GM18498 (cell line): ENCODE measurements at regions not wholly inside any gene's neighbourhood (a gene's known extent, or its start where the extent isn't known, plus 50 kb on each side); places are given as distances from the start of the nearest gene placed in this dataset.

Experiments used
- ATAC-seq: cut with Tn5 transposase; IDR thresholded peaks from one replicate; pipeline ENCODE4 v1.9.1; 2021; ENCODE audit warnings: mild to moderate bottlenecking, moderate library complexity; ENCODE audit not compliant: unreplicated experiment

GRCh38 chr7:9955138-9955537 is 1018.5 kb upstream of the PHF14 start:
- no peak for ATAC-seq

GRCh38 chr7:9958486-9958885 is 1015.2 kb upstream of the PHF14 start:
- ATAC-seq = no peak

- ATAC-seq = no peak
Measured at GRCh38 chr7:9960460-9960859, 1013.2 kb upstream of the PHF14 start.

- no peak for ATAC-seq
Measured at GRCh38 chr7:9961161-9961922, 1012.3 kb upstream of the PHF14 start.

GRCh38 chr7:9962742-9963141 is 1010.9 kb upstream of the PHF14 start:
- ATAC-seq = no peak

GRCh38 chr7:9978106-9979064 is 995.3 kb upstream of the PHF14 start:
- ATAC-seq = no peak

GRCh38 chr7:9981742-9982349 is 991.8 kb upstream of the PHF14 start:
- no peak for ATAC-seq

GRCh38 chr7:9983048-9983447 is 990.6 kb upstream of the PHF14 start:
- ATAC-seq = no peak

- ATAC-seq = no peak
Measured at GRCh38 chr7:10015687-10016086, 958.0 kb upstream of the PHF14 start.

- no peak for ATAC-seq
Measured at GRCh38 chr7:10022480-10022879, 951.2 kb upstream of the PHF14 start.

GRCh38 chr7:10022957-10023356 is 950.7 kb upstream of the PHF14 start:
- no peak for ATAC-seq

- no peak for ATAC-seq
Measured at GRCh38 chr7:10034843-10035556, 938.7 kb upstream of the PHF14 start.

GRCh38 chr7:10036693-10037092 is 937.0 kb upstream of the PHF14 start:
- no peak for ATAC-seq

- ATAC-seq = no peak
Measured at GRCh38 chr7:10038351-10038750, 935.3 kb upstream of the PHF14 start.

- ATAC-seq = no peak
Measured at GRCh38 chr7:10040674-10041073, 933.0 kb upstream of the PHF14 start.

GRCh38 chr7:10070899-10071298 is 902.8 kb upstream of the PHF14 start:
- no peak for ATAC-seq

GRCh38 chr7:10075866-10076265 is 897.8 kb upstream of the PHF14 start:
- no peak for ATAC-seq

GRCh38 chr7:10076660-10077300 is 896.9 kb upstream of the PHF14 start:
- no peak for ATAC-seq

- ATAC-seq = no peak
Measured at GRCh38 chr7:10079572-10079971, 894.1 kb upstream of the PHF14 start.

GRCh38 chr7:10082896-10083295 is 890.8 kb upstream of the PHF14 start:
- no peak for ATAC-seq
